ENCODE measurements at regions not wholly inside any gene's neighbourhood (a gene's known extent, or its start where the extent isn't known, plus 50 kb on each side); places are given as distances from the start of the nearest gene placed in this dataset.

DNA sequence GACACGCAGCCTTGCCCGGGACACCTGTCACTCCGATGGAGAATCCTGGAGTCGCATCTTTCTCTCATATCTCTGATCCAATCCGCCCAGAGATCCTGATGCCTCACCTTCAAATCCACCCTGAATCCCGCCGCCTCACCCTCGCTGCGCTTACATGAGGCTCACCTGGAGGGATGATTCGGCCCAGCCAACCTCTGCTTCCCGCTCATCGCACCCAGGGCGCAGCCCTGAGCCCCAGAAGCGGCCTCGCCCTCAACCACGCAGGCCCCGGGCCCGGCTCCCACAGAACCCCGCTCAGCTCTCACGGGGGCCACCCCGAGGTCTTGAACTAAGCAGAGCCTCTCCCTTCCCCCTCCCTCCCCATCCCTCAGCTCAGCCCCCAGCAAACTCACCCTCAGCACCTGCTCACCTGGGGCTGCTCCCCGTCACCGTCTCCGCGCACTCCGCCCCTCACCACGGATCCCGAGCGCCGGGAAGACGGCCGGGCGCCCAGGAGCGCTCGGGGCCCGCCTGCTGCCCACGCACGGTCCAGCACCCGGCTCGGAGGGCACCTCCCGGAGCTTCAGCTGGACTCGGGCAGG, 160.0 kb downstream of the NDUFA10 start:
- DNase-seq, result no peak

DNA sequence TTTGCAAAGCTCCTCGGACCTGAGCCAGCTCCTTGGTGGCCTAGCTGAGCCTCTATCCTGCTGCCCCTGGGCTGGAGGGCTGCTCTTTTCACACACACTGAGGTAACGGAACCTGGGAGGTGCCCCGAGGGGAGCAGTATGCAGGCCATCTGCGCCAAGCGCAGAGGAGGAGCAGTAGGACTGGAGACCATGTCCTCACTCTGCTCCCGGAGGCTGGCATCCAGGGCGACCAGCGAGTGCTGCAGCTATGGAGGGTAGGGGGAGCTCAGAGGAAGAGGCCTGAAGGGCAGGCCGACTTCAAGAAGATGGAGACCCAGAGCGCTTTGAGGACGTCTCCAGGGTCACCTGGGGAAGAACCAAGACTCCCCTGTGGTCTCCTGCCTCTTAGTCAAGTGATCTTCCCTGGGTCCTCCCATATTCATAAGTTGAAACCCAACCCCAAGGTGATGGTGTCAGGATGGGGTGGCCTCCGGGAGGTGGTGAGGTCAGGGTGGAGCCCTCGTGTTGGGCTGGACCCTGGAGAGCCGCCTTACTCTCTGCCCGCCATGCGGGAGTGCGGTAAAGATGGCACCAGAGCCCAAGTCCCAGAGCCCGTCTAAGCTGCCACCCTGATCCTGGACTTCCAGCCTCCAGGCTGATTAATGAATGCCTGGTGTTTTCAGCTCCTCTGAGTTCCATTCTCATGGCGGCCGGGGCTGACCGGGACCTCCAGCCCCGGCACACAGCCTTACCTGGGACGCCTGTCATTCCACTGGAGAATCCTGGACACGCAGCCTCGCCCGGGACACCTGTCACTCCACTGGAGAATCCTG, 160.7 kb downstream of the NDUFA10 start:
- DNase-seq, result no peak

DNA sequence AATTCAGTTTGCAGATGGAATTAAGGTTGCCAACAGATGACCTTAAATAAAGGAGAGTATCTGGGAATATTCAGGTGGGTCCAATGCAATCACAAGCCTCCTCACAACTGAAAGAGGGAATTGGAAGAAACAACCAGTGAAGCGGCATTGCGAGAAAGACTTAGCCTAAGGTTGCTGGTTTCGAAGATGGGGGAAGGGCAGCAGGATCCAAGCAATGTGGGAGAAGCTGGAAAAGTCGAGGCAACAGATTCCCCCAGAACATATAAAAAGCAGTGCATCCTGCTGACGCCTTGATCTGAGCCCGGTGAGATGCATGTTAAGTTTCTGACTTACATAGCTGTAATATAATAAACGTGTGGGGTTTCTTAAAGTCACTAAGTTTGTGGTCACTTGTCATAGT, 162.5 kb downstream of the NDUFA10 start:
- no peak for DNase-seq

DNA sequence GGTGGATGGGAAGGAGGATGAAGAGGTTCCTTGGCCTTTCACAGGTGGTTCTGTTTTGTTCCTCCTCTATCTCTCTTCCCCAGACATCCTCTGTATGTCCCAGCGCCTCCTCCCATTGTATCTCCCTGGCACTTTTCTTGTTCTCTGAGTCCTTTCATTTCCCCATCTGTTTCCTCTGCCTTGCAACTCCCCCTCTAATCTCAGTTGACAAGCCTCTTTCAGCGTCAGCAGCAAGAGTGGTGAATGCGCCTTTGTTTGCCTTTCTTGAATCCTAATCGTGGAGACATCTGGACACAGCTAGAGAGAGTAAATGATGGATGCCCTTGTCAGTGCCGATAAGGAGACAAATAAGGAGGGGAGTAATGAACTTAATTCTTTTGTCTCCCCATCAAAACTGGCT, 167.0 kb downstream of the NDUFA10 start:
- DNase-seq, result no peak

DNA sequence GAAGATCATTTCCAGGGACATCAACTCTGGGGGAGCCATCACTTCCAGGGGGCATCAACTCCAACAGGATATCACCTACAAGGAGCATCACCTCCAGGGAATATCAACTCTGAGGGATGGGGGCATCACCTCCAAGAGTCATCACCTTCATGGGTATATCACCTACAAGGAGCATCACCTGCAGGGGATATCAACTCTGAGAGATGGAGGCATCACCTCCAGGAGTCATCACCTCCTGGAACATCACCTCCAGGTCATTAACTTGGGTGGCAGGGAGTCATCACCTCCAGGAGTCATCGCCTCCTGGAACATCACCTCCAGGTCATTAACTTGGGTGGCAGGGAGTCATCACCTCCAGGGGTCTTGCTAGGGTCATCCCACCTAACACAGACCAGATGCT, 167.6 kb downstream of the NDUFA10 start:
- no peak for DNase-seq

DNA sequence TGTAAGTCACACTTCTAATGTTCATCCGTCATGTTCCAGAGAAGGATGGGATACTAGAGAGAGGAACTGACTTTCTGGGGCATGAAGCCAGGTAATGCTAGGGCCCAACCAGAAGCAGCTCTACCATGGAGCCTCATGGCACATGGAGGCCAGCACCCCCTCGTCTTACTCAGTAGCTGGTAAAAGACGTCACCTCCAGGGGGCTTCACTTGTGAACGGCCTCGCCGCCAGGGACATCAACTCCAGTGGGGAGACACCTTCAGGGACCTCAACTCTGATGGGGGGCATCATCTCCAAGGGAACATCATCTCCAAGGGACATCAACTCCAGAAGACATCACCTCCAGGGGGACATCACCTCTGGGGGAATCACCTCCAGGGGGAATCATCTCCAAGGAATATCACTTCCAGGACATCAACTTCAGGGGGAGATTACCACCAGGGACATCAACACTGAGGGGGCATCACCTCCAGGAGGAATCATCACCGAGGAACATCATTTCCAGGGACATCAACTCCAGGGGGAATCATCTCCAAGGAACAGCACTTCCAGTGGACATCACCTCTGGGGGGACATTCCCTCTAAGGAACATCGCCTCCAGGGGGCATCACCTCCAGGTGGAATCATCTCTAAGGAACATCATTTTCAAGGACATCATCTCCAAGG, 168.4 kb downstream of the NDUFA10 start:
- no peak for DNase-seq

DNA sequence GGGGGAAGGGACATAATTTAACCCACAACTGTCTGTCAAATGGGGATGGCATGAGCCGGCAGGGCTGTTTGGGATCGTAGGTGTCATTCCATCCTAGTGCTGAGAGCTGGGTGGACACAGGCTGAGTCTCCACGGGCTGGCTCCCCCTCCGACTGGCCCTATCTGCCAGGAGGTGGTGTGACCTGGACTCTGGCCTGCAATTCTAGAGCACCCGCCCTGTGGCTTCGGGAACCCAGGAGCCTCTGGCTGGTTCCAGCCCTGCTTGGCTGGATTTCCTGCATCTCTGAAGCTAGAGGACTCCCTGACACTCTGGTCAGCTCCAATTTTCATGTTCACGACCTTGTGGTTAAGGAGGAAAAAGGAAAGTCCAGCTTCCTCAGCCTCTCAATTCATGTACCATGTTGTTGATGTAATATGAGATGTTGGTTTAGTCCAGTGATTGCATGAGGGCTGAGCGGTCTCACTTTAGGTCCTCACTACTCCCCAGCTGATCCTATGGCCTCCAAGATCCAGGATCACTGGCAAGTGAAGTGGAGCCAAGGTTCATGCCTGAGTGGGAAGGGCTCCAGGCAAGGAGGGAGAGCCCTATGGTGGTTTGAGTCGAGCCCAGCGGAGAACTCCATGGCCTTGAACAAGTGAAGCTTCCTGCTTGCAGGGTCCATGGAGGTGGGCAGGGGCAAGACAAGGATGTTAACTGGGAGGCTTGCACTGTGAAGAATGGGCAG, 169.1 kb downstream of the NDUFA10 start:
- no peak for DNase-seq

DNA sequence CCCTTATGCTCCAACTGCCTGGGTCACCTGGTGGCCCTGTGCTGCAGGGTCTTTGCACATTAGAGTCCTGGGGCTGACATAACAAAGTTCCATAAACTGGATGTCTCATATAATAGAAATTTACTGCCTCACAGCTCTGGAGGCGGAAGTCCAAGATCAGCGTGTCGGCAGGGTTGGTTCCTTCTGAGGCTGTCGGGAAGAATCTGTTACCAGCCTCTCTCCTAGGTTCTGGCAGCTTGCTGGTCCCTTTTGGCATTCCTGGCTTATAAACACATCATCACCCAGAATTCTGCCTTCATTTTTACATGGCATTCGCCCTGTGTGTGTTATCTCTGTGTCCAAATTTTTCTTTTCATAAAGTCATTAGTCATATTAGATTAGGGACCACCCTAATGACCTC, 170.5 kb downstream of the NDUFA10 start:
- DNase-seq, result no peak

DNA sequence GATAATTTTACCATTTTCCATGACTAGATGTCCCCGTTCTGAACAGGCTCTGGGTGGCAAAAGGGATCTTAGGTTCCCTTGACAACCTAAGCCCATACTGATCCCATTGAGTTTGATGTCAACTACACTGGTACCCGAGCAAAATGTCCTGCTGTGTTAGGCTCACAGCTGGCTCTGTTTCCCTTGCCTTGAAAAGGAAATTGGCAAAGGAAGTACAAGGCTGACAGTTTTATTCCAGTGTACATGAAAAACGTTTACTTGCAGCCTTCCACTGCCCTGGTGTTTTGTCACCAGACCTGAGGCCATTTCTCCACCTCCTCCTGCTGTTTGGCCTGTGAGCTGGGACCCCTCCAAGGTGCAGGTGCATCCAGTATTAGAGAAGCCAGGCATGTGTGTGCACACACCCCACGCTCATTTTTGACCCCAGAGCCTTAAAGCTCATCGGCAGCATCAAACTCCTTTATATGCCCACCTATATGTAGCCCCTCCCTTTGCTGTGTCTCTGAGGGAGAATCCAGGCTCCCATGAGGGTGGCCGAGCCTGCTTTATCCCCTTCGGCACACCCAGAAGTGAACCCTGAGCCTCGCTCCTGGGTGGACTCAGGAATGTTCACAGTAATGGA, 171.3 kb downstream of the NDUFA10 start:
- DNase-seq, result no peak

DNA sequence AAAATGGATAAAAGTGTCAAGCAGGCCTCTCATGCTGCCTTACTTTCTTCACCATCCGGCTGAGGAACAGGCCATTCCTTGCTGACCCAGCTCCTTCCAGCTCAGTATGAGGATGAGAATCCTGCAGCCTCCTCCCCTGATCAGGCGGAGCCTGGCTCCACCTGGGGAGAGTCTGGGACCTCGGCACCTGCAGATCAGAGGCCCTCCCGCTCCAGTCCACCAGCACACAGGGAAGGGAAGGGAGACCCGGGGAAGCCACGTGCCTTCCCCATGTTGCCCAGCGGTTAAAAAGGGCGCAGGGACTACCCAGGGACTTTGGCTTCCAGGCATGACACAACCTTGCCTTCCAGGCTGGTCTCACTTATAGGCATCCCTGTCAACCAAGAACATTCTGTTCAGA, 172.0 kb downstream of the NDUFA10 start:
- DNase-seq, result no peak

DNA sequence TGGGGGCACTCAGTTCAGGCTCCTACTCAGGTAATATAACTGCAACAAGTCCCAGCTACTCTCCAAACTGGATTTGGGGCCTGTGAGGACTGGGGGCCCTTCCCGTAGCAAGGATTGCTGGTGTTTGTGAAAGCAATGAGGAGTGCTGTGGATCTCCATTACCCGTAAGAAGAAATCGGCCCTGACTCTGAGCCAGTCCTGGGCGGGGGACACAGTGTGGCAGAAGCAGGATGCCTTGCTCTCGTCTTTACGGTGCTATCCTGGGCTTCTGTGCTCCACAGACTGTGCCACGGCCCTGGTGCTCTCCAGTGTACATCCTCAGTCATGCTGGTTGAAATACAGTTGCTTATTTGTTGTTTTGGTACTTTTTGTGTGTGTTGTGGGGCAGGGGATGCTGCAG, 172.9 kb downstream of the NDUFA10 start:
- DNase-seq, result no peak

DNA sequence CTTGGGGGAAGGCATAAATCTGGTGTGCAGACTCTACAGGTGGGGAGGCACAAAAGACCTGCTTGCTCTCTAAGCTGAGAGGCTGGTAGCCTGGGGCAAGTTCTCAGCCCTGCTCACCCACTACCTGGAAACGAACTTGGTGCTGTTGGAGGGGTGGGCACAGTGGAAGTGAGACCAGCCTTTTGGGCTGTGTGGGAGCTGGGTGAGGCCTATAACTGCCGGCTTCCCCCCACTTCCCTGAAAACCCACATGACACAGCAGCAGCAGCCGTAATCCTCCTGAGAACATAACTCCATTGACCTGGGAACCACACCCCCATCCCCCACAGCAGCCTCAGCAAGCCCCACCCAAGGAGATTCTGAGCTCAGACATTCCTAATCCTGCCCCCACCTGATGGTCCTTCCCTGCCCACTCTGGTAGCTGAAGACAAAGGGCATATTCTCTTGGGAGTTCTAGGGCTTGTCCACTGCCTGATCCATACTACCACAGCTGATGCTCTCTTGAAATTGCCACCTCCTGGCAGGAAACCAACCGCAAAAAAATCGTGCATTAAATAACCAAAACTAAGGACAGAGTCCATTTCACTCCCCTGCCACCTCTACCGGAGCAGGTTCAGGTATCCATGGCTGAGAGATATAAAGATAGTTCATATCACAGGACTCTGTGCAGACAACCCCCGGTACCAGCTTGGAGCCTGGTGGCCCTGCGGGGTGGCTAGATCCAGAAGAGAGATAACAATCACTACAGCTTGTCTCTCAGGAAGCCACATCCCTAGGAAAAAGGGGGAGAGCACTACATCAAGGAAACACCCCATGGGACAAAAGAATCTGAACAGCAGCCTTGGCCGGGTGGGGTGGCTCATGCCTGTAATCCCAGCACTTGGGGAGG, 178.1 kb downstream of the NDUFA10 start:
- no peak for DNase-seq

DNA sequence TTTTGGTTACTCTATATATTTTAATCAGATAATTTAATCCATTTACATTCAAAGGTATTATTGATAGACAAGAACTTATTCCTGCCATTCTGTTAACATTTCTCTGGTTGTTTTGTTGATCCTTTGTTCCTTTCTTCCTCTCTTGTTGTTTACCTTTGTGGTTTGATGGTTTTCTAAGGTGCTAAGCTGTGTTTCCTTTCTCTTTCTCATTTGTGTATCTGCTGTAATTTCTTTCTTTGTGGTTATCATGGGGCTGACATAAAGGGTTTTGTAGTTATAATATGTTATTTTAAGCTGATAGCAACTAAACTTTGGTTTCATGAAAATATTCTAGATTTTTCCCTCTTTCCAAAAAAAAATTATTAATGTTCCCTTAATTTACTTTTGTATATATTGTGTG, 179.2 kb downstream of the NDUFA10 start:
- DNase-seq, result no peak

DNA sequence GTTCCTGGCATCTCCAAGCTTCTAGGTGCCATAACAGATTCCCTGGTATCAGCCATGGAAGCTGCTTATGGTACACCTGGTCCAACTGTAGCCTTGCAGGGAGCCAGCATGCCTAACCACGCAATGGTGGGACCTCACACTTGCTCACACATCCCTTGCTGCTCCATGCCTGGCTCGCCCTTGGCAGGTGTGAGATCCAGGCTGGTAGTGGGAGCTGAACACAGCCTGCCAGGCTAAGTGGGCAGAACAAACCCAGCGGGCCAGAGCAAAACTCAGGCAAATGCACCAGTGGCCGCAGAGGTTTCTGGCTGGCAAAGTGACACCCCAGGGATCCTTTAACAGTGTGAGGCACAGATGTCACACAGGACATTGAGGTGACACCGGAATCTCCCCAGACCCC, 185.8 kb downstream of the NDUFA10 start:
- DNase-seq, result no peak

DNA sequence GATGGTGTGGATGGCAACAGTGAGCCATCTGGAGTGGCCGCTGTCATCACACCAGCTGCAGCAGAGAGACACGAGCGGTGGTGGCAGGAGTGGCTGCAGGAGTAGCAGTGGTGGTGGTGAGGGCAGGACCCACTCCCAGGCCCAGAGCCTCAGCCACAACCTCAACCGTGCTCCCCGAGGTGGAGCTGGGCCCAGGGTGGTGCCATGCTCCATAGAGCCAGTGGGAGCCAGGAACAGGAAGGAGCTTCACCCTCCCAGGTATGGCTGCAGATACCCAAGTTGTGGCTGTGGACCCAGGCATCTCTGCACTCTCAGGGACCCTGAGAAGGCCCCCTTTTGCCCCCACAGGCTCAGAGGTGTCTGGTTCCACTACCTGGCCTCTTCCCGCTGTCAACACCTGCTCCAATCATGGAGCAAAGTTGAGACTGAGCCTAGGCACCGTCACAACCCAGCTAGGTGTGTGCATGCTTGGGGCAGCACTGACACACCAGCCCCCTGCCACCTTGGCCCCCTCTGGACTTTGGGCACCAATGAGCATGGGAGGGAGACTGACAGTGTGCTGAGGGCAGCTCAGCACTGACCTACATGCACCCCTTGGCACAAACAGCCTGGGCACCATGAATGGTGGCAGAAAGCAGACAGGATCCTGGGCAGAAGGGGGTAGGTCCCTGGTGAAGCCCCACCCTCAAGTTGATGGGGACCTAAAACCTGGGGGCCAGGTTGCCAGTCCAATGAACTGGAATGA, 188.9 kb downstream of the NDUFA10 start:
- DNase-seq, result no peak

DNA sequence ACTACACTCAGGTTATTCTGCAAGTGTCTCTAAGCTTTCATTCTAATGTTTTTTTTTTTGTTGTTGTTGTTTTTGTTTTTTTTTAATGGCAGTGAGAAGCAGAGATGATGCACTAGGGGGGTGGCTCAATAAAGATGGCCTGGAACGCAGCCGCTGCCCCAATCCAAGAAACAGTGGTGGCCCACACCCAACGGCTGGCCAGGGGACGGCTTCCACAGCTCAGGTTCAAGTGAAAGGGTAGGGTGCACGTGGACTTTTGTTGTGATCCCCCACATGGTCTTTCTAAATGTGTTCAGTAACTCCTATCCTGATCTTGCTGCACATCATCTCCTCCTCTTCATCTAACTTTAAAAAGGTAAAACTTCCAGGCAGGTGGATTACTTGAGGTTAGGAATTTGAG, 190.1 kb downstream of the NDUFA10 start:
- no peak for DNase-seq

DNA sequence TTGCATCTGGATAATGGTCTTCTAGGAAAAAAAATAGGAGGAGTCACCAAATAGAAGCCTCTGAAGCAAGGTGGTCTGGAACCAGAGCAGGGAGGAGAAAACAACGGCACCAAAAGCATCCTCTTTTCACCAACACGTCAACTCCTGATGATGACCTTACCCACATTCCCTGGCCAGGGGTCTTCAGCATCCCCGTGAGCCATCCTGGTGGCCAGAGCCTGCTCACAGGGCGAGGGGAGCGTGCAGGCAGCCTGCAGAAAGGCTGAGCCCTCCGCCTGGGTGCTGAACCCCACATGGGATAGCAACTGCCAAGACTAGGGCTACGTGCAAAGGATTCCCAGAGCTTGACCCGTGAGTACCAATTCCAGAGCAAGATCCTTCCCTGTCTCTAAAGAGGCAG, 191.0 kb downstream of the NDUFA10 start:
- no peak for DNase-seq

DNA sequence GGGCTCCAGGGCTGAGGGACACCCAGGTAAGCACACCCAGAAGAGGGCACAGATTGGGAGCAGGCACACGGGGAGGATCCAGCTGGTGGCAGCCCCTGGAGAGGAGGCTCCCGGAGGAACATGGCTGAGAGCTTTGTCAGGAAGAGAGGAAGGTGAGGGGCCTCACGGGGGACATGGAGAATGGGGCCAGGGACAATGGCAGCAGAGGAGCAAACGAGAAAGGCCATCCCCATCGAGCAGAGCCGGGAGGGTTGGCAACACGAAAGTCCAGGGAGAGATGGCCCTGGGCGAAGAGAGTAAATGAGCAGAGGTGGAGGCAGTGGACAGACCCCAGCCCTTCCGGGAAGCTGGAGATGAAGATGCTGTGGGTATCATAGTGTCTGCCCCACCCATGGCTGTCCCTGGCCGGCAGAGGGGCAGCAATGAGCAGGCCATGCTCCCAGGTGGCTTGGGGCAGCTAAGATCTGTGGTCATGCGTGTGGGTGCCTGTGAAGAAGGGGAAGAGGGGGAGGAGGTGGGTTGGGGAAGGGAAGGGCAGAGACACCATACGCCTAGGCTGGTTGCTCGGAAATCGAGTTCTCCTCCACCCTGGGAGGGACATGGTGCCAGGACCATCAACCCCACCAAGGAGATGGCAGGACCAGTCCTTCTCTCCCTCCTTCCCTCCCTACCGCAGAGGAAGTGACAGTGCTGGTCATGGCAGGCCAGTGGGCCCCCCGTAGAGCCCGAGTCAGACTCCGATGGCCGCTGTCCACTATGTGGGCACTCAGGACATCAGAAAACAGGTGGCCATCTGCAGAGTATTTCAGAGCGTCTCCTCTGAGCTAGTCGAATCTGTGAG, 191.7 kb downstream of the NDUFA10 start:
- no peak for DNase-seq

DNA sequence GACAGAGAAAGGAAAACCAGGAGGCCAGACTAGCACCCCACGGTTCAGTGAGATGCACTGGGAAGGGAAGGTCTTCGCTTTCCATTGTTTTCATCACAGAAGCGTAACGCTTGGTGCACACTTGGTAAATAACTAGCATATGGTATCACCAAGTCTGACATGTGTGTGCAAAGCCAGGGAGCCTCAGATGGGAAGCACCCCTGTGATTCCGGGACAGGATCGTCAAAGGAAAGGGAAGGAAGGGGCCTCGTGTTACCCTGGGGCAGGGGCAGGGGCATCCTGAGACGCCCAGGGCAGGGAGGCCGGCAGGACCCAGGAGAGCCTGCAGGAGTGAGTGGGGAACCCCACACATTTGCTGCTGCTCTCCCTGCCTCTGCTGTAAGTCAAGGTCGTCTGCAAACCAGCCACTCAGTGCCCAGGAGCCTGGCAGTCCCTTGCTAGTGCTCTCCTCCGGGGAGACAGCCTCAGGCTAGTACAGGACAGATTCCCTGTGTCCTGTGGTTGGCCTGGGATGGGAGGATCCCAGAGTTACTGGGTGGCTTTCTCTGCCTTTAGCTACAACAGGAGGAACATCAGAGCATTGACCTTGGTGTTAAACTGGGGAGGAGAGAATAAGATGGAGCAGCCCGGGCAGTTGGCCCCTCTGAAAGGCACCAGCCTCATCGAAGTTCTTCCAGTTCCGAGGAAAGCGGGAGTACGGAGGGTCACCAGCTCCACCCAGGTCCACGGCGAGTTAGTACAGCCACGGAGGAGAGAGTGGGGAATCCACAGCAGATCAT, 192.5 kb downstream of the NDUFA10 start:
- DNase-seq, result no peak

All from NCI-H187 (cell line).